Endothelial cell (in vitro differentiated cells): ENCODE measurements at regions not wholly inside any gene's neighbourhood (a gene's known extent, or its start where the extent isn't known, plus 50 kb on each side); places are given as distances from the start of the nearest gene placed in this dataset.

Experiments
- DNase-seq: peaks from one replicate; pipeline ENCODE4 v3.0.0; 2021; ENCODE audit warnings: low spot score
- H3K27ac Mint-ChIP-seq: one replicate; pipeline ENCODE4 v1.8.0; 2021; ENCODE audit warnings: mixed read lengths, inconsistent platforms; ENCODE audit not compliant: unreplicated experiment
- H3K27me3 Mint-ChIP-seq: one replicate; pipeline ENCODE4 v1.8.0; 2021; ENCODE audit warnings: mild to moderate bottlenecking, moderate library complexity, mixed read lengths, inconsistent platforms; ENCODE audit not compliant: unreplicated experiment
- H3K36me3 Mint-ChIP-seq: one replicate; pipeline ENCODE4 v1.8.0; 2021; ENCODE audit warnings: mild to moderate bottlenecking, low read depth, mixed read lengths, inconsistent platforms; ENCODE audit not compliant: unreplicated experiment
- H3K4me1 Mint-ChIP-seq: one replicate; pipeline ENCODE4 v1.8.0; 2021; ENCODE audit warnings: mild to moderate bottlenecking, mixed read lengths, inconsistent platforms; ENCODE audit not compliant: unreplicated experiment
- H3K4me3 Mint-ChIP-seq: one replicate; pipeline ENCODE4 v1.8.0; 2021; ENCODE audit warnings: mild to moderate bottlenecking, mixed read lengths, inconsistent platforms; ENCODE audit not compliant: unreplicated experiment
- H3K9me3 Mint-ChIP-seq: one replicate; pipeline ENCODE4 v1.8.0; 2021; ENCODE audit warnings: mixed read lengths, inconsistent platforms; ENCODE audit not compliant: unreplicated experiment
- TF ChIP-seq, protein P1 (sequence below): fragments of 200-600 bp; sonication (generic); IDR thresholded peaks from one replicate; pipeline ENCODE4 v1.5.0; 2021; ENCODE audit warnings: antibody characterized with exemption; ENCODE audit not compliant: unreplicated experiment

DNA sequence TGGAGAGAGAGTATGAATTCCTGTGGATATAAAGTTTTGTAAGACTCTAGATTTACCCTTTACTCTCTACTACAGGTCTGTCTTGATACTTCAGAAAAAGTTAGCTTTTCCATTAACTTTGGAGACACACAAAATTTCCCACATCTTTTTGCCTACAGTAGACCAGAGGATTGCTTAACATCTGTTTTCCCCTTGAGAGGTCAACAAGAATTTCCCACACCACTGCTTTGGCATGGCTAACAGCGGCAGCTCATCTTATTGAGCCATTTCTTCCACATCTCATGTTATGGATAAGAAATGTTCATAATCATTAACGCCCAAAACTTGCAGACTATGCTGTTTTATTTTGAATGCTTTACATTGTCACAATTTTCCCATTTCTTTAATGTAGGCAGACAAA is 273.6 kb upstream of the RGPD4 start:
- Mint-ChIP-seq H3K4me1 (no peaks in the 10 kb centered on the region), H3K27me3 (no peaks in the 10 kb centered on the region), H3K4me3 (no peak overlapping the region)

DNA sequence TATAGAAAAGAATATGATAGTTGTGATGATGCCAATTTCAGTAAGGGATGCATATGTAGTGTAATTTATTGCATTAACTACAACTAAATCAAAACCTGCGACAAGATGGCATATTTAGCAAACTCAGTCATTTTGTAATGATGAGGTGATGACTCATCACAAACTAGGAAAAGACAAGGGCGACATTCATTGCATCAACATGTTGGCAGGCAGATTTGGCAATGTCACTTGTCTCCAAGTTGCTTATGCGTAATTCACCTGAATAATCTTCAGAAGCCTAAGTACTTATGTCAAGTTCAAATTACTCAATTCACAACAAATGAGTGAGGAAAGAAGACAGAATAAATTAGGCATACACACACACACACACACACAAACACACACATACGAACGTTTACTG is 273.2 kb upstream of the RGPD4 start:
- TF ChIP-seq, protein P1, sequence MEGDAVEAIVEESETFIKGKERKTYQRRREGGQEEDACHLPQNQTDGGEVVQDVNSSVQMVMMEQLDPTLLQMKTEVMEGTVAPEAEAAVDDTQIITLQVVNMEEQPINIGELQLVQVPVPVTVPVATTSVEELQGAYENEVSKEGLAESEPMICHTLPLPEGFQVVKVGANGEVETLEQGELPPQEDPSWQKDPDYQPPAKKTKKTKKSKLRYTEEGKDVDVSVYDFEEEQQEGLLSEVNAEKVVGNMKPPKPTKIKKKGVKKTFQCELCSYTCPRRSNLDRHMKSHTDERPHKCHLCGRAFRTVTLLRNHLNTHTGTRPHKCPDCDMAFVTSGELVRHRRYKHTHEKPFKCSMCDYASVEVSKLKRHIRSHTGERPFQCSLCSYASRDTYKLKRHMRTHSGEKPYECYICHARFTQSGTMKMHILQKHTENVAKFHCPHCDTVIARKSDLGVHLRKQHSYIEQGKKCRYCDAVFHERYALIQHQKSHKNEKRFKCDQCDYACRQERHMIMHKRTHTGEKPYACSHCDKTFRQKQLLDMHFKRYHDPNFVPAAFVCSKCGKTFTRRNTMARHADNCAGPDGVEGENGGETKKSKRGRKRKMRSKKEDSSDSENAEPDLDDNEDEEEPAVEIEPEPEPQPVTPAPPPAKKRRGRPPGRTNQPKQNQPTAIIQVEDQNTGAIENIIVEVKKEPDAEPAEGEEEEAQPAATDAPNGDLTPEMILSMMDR, result no peak
- H3K27me3 Mint-ChIP-seq, result no peaks in the 10 kb centered on the region
- H3K9me3 Mint-ChIP-seq, result no peaks in the 10 kb centered on the region

More for the DNA sequence above, 273.6 kb upstream of the RGPD4 start:
- no peaks in the 10 kb centered on the region for H3K9me3 Mint-ChIP-seq
- TF ChIP-seq, protein P1, result no peak
- no peak overlapping the region for H3K27ac Mint-ChIP-seq
- H3K36me3 Mint-ChIP-seq, result no peaks in the 10 kb centered on the region
- no peak for DNase-seq

DNA sequence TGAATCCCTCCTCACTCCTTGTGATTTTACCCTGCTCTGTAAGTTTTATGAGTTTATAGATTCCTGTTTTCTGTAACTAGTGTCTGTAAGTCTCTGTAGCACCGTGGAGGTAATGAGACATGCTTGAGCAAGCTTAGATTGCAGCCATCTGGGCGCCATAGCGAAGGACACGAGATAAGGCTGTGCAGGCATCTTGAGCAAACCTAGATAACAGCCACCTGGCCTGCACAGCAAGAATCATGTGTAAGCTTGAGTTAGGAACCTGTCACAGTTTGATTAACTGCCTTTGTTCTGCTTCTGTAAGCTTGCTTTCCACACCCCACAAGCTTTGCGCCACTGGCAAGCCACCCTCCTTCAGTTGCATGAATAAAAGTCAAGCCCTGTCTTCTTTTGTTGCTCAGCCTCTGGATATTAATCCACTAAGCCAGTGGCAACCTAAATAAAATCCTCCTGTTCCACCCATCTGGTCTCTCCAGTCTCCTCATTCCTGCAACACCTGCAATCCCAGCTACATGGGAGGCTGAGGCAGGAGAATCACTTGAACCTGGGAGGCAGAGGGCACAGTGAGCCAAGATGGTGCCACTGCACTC is 270.6 kb upstream of the RGPD4 start:
- Mint-ChIP-seq H3K36me3 (no peaks in the 10 kb centered on the region), H3K4me3 (no peak overlapping the region), H3K27me3 (peaks cover 1% of the 10 kb centered on the region), H3K9me3 (no peaks in the 10 kb centered on the region), H3K27ac (no peak overlapping the region), H3K4me1 (no peaks in the 10 kb centered on the region)
- TF ChIP-seq, protein P1, result no peak
- no peak for DNase-seq

More for the DNA sequence above, 273.2 kb upstream of the RGPD4 start:
- H3K4me1 Mint-ChIP-seq, result no peaks in the 10 kb centered on the region
- H3K36me3 Mint-ChIP-seq, result no peaks in the 10 kb centered on the region
- no peak overlapping the region for H3K4me3 Mint-ChIP-seq
- no peak overlapping the region for H3K27ac Mint-ChIP-seq
- no peak for DNase-seq

DNA sequence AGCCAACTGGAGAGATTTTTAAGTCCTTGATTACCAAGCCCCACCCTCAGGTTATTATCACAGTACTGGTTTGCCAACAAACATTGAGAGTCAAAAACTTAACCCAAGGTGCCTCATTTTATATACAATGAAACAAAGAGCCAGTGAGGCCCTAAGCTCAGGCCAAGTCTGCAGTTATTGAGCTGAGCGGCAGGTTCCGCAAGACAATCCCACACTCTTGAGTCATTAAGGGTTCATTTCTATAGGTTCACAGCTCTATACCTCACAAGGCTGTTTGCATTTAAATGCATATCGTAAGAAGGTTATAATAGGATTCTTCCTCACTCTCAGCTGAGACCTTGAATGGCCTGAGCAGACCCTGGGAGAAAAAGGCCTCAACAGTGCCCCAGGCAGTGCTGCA is 268.4 kb upstream of the RGPD4 start:
- Mint-ChIP-seq H3K4me1 (no peaks in the 10 kb centered on the region), H3K9me3 (no peaks in the 10 kb centered on the region), H3K27ac (no peak overlapping the region), H3K36me3 (no peaks in the 10 kb centered on the region), H3K4me3 (no peak overlapping the region), H3K27me3 (peaks cover 1% of the 10 kb centered on the region)
- no peak for DNase-seq
- TF ChIP-seq, protein P1, result no peak

DNA sequence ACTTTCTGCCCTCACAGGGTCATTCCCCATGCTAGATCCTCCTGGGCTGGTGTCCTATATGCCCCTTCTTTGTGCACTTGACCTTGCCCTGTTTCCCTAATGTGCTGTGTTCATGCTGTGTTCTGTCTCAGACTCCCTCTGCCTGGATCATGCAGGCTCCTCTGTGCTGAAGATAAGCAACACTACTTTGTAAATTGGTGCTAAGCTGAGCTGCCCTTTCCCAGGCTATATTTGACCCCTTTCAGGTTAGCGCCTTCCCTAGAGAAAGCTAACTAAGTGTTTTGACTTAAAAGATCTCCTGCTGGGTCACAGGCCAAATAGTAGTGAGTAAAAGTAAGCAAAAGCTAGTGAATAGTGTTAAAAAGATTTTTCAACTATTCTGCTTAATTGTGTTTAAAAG is 257.2 kb upstream of the RGPD4 start:
- TF ChIP-seq, protein P1, result no peak
- no peak for DNase-seq
- H3K4me1 Mint-ChIP-seq, result no peaks in the 10 kb centered on the region
- H3K9me3 Mint-ChIP-seq, result no peaks in the 10 kb centered on the region
- H3K4me3 Mint-ChIP-seq, result no peak overlapping the region
- H3K36me3 Mint-ChIP-seq, result peaks cover 4% of the 10 kb centered on the region
- no peak overlapping the region for H3K27ac Mint-ChIP-seq
- H3K27me3 Mint-ChIP-seq, result peaks cover 4% of the 10 kb centered on the region
